SK-N-SH (cell line): ENCODE measurements at regions not wholly inside any gene's neighbourhood (a gene's known extent, or its start where the extent isn't known, plus 50 kb on each side); places are given as distances from the start of the nearest gene placed in this dataset.
A peak's percentile ranks its signal among the peaks of the same experiment; 100 is the strongest.
"Not testable (repeated sequence)": the region's sequence is repeated elsewhere in the genome, so short reads cannot be mapped to it uniquely, and the experiment has no call there.

Experiments used
- CTCF ChIA-PET: fragments of 300-600, 350-600 bp; formaldehyde crosslinking; extraction: SDS; loops from one replicate; lab custom pipeline; 2021; lab: Yijun Ruan, JAX
- POLR2A ChIA-PET: fragments of 350-600 bp; sonication (Branson Sonifier 250); formaldehyde crosslinking; extraction: SDS; loops from one replicate; lab custom pipeline; 2020; ENCODE audit warnings: antibody characterized with exemption, inconsistent platforms; lab: Yijun Ruan, JAX
- DNase-seq: peaks from one replicate; pipeline ENCODE4 v3.0.0; 2012
- H2AFZ ChIP-seq: fragments of 200-600 bp; sonication (generic); 2 replicates; pipeline ENCODE4 v1.8.1; 2016; ENCODE audit warnings: antibody characterized with exemption, mild to moderate bottlenecking, low read depth
- H3F3A ChIP-seq: fragments of 200-600 bp; sonication (generic); replicated peaks from 2 replicates; pipeline ENCODE3; 2016; ENCODE audit warnings: antibody characterized with exemption, mild to moderate bottlenecking; ENCODE audit not compliant: insufficient read depth
- H3K27ac ChIP-seq, 2 experiments: fragments of 200-500 bp in 1 of 2; fragments of 200-600 bp in 1 of 2; sonication (Bioruptor generic) in 1 of 2; sonication (generic), shearing (Covaris generic) in 1 of 2; 2 replicates each; pipeline versions ENCODE4 v1.5.1 to v1.6.1; 2014 to 2016; ENCODE audit warnings: low read depth in 2 of 2, inconsistent platforms in 1 of 2, low read length in 1 of 2, mild to moderate bottlenecking in 1 of 2, mixed read lengths in 1 of 2
- H3K27me3 ChIP-seq: fragments of 200-600 bp; sonication (generic), shearing (Covaris generic); 2 replicates; pipeline ENCODE4 v1.6.1; 2016; ENCODE audit warnings: mixed run types; ENCODE audit not compliant: insufficient read depth
- H3K36me3 ChIP-seq, 2 experiments: fragments of 200-500 bp in 1 of 2; fragments of 200-600 bp in 1 of 2; sonication (Bioruptor generic) in 1 of 2; sonication (generic) in 1 of 2; replicated peaks in 1 of 2; 2 replicates each; pipeline versions ENCODE3 to v1.5.1; 2014 to 2016; ENCODE audit warnings: low read length in 1 of 2, mild to moderate bottlenecking in 1 of 2; ENCODE audit not compliant: insufficient read depth in 2 of 2, control insufficient read depth in 1 of 2
- H3K4me1 ChIP-seq, 2 experiments: fragments of 200-500 bp in 1 of 2; fragments of 200-600 bp in 1 of 2; sonication (Bioruptor generic) in 1 of 2; sonication (generic), shearing (Covaris generic) in 1 of 2; 2 replicates each; pipeline versions ENCODE4 v1.5.1 to v1.6.1; 2014 to 2016; ENCODE audit warnings: low read depth in 1 of 2, low read length in 1 of 2, mixed run types in 1 of 2; ENCODE audit not compliant: insufficient read depth in 2 of 2, control insufficient read depth in 1 of 2
- H3K4me2 ChIP-seq: fragments of 200-600 bp; sonication (generic), shearing (Covaris generic); 2 replicates; pipeline ENCODE4 v1.6.1; 2017; ENCODE audit warnings: mixed run types
- H3K4me3 ChIP-seq, 2 experiments: fragments of 200-500 bp in 1 of 2; fragments of 200-600 bp in 1 of 2; sonication (Bioruptor generic) in 1 of 2; sonication (generic), shearing (Covaris generic) in 1 of 2; 2 replicates each; pipeline versions ENCODE4 v1.5.1 to v1.8.1; 2014 to 2016; ENCODE audit warnings: low read depth in 2 of 2, inconsistent platforms in 1 of 2, low read length in 1 of 2, mild to moderate bottlenecking in 1 of 2, mixed read lengths in 1 of 2, moderate library complexity in 1 of 2
- H3K79me2 ChIP-seq: fragments of 200-600 bp; sonication (generic); 2 replicates; pipeline ENCODE4 v1.8.1; 2017; ENCODE audit warnings: mild to moderate bottlenecking; ENCODE audit not compliant: insufficient read depth
- H3K9ac ChIP-seq: fragments of 200-600 bp; sonication (generic); 2 replicates; pipeline ENCODE4 v1.6.1; 2017; ENCODE audit warnings: mixed run types
- H3K9me2 ChIP-seq: fragments of 200-600 bp; sonication (generic); 2 replicates; pipeline ENCODE4 v1.6.1; 2017; ENCODE audit warnings: mixed run types
- H3K9me3 ChIP-seq: fragments of 200-600 bp; sonication (generic); 2 replicates; pipeline ENCODE4 v1.6.1; 2017; ENCODE audit warnings: mixed run types, mild to moderate bottlenecking, moderate library complexity
- H4K20me1 ChIP-seq: fragments of 200-600 bp; sonication (generic); 2 replicates; pipeline ENCODE4 v1.6.1; 2017; ENCODE audit warnings: mild to moderate bottlenecking, mixed run types; ENCODE audit not compliant: insufficient read depth
- RAD21 ChIP-seq: IDR thresholded peaks from 2 replicates; pipeline ENCODE4 v1.6.1; 2012; ENCODE audit warnings: mild to moderate bottlenecking, low read length
- SMC3 ChIP-seq: IDR thresholded peaks from 2 replicates; pipeline ENCODE4 v1.6.1; 2012; ENCODE audit warnings: low read depth, low read length, improper control_type of control experiment
- WGBS: methylation state at CpG from one replicate; pipeline ENCODE4 v1.1.6; 2017; ENCODE audit warnings: low lambda C conversion rate; 5-methylcytosine and 5-hydroxymethylcytosine counted together
- TF ChIP-seq, protein P1 (sequence below): fragments of 200-600 bp; sonication (generic); IDR thresholded peaks from 2 replicates; pipeline ENCODE4 v1.6.1; 2017; ENCODE audit warnings: antibody characterized with exemption, mild to moderate bottlenecking, moderate library complexity

DNA sequence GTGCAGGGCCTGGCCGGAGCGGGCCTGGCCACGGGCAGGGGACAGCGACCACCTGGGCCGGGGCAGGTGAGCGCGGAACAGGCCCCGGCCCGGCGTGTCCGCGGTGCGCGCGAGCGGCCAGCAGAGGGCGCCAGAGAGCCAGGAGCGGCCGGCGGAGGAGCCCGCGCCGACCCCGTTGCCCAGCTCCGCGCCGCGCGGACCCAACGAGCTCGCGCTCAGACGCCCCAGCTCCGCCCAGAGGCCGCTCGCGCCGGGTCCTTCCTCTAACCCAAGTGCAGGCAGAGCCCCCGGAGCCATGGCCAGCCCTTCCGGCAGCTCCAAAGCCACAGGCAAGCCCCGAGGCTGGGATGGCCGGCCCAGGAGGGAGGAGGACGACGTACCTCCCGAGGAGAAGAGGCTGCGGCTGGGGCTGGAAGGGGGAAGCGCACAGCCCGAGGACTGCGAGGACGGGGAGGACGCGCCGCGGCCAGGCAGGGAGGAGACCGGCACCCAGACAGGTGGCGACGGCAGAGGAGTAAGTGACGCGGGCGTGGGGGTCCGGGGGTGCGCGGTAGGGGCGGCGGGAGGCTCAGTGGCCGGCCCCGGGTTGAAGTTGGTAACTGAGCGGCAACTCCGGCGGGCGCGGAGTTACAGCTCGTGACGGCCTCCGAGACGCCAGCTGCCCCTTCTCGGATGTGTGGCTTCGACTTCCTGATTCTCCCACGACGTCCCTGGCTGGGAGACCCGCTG lies 88.1 kb downstream of the DEFB131A start:
- H3K27ac ChIP-seq, H3K9ac ChIP-seq, H3K79me2 ChIP-seq, POLR2A ChIA-PET, H4K20me1 ChIP-seq, H3K9me3 ChIP-seq, H3K27me3 ChIP-seq, H2AFZ ChIP-seq, H3K9me2 ChIP-seq, H3K36me3 ChIP-seq, H3F3A ChIP-seq, H3K4me1 ChIP-seq: not testable (repeated sequence)
- no CpG with 5 or more reads among the region's 81 CpGs for WGBS
- CTCF ChIA-PET = interaction anchor here (0.5 to 1.2 kb wide), 11 partner anchors 9 to 612 kb away, joined by 3 to 8 read pairs (median 3); no protein-coding TSS in a partner anchor
- TF ChIP-seq RAD21 (peak; percentile 51), SMC3 (peak; percentile 42)
- TF ChIP-seq, protein P1, sequence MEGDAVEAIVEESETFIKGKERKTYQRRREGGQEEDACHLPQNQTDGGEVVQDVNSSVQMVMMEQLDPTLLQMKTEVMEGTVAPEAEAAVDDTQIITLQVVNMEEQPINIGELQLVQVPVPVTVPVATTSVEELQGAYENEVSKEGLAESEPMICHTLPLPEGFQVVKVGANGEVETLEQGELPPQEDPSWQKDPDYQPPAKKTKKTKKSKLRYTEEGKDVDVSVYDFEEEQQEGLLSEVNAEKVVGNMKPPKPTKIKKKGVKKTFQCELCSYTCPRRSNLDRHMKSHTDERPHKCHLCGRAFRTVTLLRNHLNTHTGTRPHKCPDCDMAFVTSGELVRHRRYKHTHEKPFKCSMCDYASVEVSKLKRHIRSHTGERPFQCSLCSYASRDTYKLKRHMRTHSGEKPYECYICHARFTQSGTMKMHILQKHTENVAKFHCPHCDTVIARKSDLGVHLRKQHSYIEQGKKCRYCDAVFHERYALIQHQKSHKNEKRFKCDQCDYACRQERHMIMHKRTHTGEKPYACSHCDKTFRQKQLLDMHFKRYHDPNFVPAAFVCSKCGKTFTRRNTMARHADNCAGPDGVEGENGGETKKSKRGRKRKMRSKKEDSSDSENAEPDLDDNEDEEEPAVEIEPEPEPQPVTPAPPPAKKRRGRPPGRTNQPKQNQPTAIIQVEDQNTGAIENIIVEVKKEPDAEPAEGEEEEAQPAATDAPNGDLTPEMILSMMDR = peak; percentile 48
- H3K4me2 ChIP-seq = peak overlapping the region; percentile 76
- DNase-seq = peak; percentile 90
- peak overlapping the region in 1 of 2 experiments; percentile 12; a peak in 2 of 4 replicates for H3K4me3 ChIP-seq

DNA sequence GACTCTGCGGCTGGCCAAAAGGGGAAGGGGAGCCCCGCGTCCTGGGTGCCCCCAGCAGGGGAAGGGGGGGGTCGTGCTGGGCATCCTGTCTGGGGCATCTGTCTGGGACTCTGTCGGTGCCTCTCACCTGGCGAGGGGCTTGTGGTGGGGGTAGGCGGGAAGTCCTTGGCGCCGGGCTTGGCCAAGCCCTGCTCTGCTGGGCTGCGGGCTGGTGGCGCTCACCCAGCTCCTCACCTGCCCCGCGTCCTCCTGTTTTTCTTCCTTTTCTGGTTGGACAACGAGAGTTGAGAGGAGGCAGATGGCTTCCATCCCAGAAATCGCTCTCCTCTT lies 88.6 kb downstream of the DEFB131A start:
- CTCF ChIA-PET = interaction anchor here (1.2 kb wide), 1 partner anchor 482 kb away, joined by 8 read pairs; no protein-coding TSS in a partner anchor
- H3K4me1 ChIP-seq, H3K9me2 ChIP-seq, H4K20me1 ChIP-seq, H3K79me2 ChIP-seq, H3K27me3 ChIP-seq, H3K27ac ChIP-seq, H3K36me3 ChIP-seq, H3F3A ChIP-seq, H2AFZ ChIP-seq, H3K9me3 ChIP-seq, POLR2A ChIA-PET, H3K9ac ChIP-seq, H3K4me3 ChIP-seq, DNase-seq, H3K4me2 ChIP-seq: not testable (repeated sequence)
- WGBS = 22% methylated on average over 6 of the region's 15 CpGs

DNA sequence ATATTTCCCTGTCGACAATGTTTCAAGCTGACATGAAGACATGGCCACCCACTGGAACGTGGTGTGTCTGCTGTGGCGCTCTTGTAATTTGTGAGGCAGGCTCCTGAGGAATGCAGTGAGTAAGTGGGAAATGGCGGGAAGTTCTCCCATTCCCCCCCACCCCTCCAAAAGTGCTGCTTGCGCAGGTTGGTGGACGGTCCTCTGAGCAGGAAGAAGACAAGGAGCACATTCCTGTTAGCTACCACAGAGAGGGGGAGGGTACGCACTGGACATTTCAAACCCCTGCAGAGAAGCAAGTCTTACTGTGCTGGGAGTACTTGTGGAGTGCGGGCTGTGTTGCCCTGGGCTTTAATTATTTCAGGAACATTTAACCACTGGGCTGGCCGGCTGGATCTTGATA lies 92.9 kb downstream of the DEFB131A start:
- 21% methylated on average over 9 of the region's 9 CpGs for WGBS

DNA sequence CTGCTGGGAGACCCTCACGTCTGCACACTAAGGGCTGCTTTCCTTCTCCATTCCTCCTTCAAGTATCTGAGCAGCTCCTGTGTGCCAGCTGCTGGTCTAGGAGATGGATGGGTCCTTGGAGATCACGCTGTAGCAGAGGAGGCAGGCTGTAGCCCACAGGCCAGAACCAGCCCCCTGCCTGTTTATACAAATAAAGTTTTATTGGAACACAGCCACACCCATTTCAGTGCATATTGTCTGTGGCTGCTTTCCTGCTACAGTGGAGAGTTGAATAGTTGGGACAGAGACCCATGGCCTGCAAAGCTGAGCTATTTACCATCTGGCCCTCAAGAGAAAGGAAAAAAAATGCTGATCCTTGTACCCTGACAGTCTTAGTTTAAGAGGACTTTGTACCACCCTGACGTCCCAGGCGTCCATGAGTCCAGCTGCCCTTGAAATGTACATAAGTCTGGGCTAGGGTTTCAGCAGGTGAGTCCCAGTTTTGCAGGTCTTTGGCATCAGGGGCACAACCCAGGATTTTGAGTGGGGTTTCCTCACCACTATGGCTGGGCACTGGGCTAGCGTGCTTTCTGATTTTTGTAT lies 95.8 kb downstream of the DEFB131A start:
- H4K20me1 ChIP-seq, H3K9me3 ChIP-seq, H3F3A ChIP-seq, H3K4me1 ChIP-seq, H3K9ac ChIP-seq, H3K36me3 ChIP-seq, H3K27me3 ChIP-seq, H3K4me2 ChIP-seq, H2AFZ ChIP-seq, POLR2A ChIA-PET, H3K27ac ChIP-seq, CTCF ChIA-PET, H3K79me2 ChIP-seq, H3K9me2 ChIP-seq, H3K4me3 ChIP-seq, DNase-seq: not testable (repeated sequence)
- WGBS = 17% methylated on average over 3 of the region's 5 CpGs

More for the DNA sequence above, 92.9 kb downstream of the DEFB131A start:
- H3K4me2 ChIP-seq, H3K27me3 ChIP-seq, H3K27ac ChIP-seq, H3K9me3 ChIP-seq, H4K20me1 ChIP-seq, H3K36me3 ChIP-seq, H2AFZ ChIP-seq, CTCF ChIA-PET, H3K9me2 ChIP-seq, H3F3A ChIP-seq, H3K4me3 ChIP-seq, POLR2A ChIA-PET, H3K79me2 ChIP-seq, H3K9ac ChIP-seq, H3K4me1 ChIP-seq, DNase-seq: not testable (repeated sequence)

DNA sequence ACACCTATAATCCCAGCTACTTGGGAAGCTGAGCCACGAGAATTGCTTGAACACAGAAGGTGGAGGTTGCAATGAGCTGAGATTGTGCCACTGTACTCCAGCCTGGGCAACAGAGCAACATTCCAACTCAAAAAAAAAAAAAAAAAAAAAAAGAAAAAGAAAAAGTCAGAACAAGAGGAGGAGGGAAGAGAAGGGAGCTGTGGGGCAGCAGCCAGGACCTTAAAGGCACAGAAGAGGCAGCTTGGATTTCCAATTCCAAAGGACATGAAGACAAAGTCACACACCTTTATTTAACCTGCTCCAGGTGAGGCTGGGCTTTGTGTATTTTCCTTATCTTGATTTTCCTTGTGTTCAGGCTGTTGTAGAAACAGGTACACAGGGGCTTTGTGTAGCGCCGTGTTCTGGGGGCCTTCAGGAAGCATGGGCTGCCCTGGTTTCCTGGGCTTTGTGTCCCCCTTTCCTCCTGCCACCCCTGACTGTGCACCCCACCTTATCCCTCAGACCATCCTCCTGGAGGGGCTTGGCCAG lies 97.2 kb downstream of the DEFB131A start:
- 0% methylated on average over 3 of the region's 3 CpGs for WGBS
- H3K36me3 ChIP-seq, H3K9me2 ChIP-seq, H3K9ac ChIP-seq, H3K4me2 ChIP-seq, H4K20me1 ChIP-seq, H3K9me3 ChIP-seq, H3K79me2 ChIP-seq, POLR2A ChIA-PET, H3K4me3 ChIP-seq, H3K27ac ChIP-seq, DNase-seq, H2AFZ ChIP-seq, H3K4me1 ChIP-seq, H3F3A ChIP-seq, H3K27me3 ChIP-seq: not testable (repeated sequence)
- CTCF ChIA-PET = interaction anchor here (1.2 kb wide), 1 partner anchor 12 kb away, joined by 3 read pairs; no protein-coding TSS in a partner anchor
